B cell (primary cell): ENCODE measurements at regions not wholly inside any gene's neighbourhood (a gene's known extent, or its start where the extent isn't known, plus 50 kb on each side); places are given as distances from the start of the nearest gene placed in this dataset.

Experiments used
- ATAC-seq: fragments of 200-7000 bp; cut with Tn5 transposase; one replicate; pipeline ENCODE4 v1.10.0; 2021; ENCODE audit warnings: low read depth, mild to moderate bottlenecking, moderate number of reproducible peaks, moderate library complexity
- CTCF ChIA-PET: fragments of 350-600 bp; sonication (Branson Sonifier 250); formaldehyde crosslinking; loops from one replicate; lab custom pipeline; 2021; ENCODE audit warnings: antibody characterized with exemption, inconsistent platforms; lab: Charles Lee
- POLR2A ChIA-PET: fragments of 350-600 bp; sonication (Branson Sonifier 250); formaldehyde crosslinking; loops from one replicate; lab custom pipeline; 2021; ENCODE audit warnings: antibody characterized with exemption; lab: Charles Lee
- DNase-seq: peaks from one replicate; pipeline ENCODE4 v3.0.0; 2013
- H2AFZ ChIP-seq: 2 replicates; pipeline ENCODE4 v1.6.1; 2012; ENCODE audit warnings: mild to moderate bottlenecking, low read depth, low read length; ENCODE audit not compliant: insufficient read depth, poor library complexity, severe bottlenecking
- H3K27ac ChIP-seq, 2 donors: 1 replicate in 1 of 2; 2 replicates in 1 of 2; pipeline ENCODE4 v1.5.1; 2012 to 2013; ENCODE audit warnings: low read length in 2 of 2, mild to moderate bottlenecking in 2 of 2, moderate library complexity in 1 of 2
- H3K27me3 ChIP-seq, 4 experiments: fragments of 200-600 bp in 1 of 4; sonication (generic) in 1 of 4; replicated peaks in 1 of 4; 1 replicate in 2 of 4; 2 replicates in 2 of 4; pipeline versions ENCODE4 v1.6.1 to v1.7.0; 2013 to 2016; ENCODE audit warnings: low read length in 3 of 4, mild to moderate bottlenecking in 2 of 4, mixed read lengths in 1 of 4, moderate library complexity in 1 of 4; ENCODE audit not compliant: insufficient read depth in 4 of 4, control insufficient read depth in 3 of 4; ENCODE audit errors: control extremely low read depth in 1 of 4
- H3K36me3 ChIP-seq, 2 experiments: replicated peaks in 1 of 2; 1 replicate in 1 of 2; 2 replicates in 1 of 2; pipeline versions ENCODE4 v1.6.1 to v1.7.1; 2013; ENCODE audit warnings: low read length in 1 of 2; ENCODE audit not compliant: insufficient read depth in 2 of 2, control insufficient read depth in 1 of 2; ENCODE audit errors: control extremely low read depth in 1 of 2, extremely low read depth in 1 of 2
- H3K4me1 ChIP-seq, 2 donors: fragments of 200-600 bp in 1 of 2; sonication (generic) in 1 of 2; 1 replicate in 1 of 2; 2 replicates in 1 of 2; pipeline versions ENCODE4 v1.5.1 to v1.6.1; 2013 to 2017; ENCODE audit warnings: low read length in 2 of 2; ENCODE audit not compliant: control insufficient read depth in 2 of 2, insufficient read depth in 2 of 2
- H3K4me2 ChIP-seq: replicated peaks from 2 replicates; pipeline ENCODE3; 2012; ENCODE audit warnings: mild to moderate bottlenecking, low read depth, low read length; ENCODE audit not compliant: poor library complexity, severe bottlenecking
- H3K4me3 ChIP-seq, 5 experiments: fragments of 200-600 bp in 1 of 5; sonication (generic) in 1 of 5; 1 replicate in 3 of 5; 2 replicates in 2 of 5; pipeline versions ENCODE4 v1.5.1 to v1.7.0; 2011 to 2016; ENCODE audit warnings: low read length in 4 of 5, mild to moderate bottlenecking in 4 of 5, low read depth in 2 of 5, control low read depth in 1 of 5, moderate library complexity in 1 of 5; ENCODE audit not compliant: insufficient read depth in 1 of 5; ENCODE audit errors: control extremely low read depth in 1 of 5, extremely low read depth in 1 of 5
- H3K79me2 ChIP-seq: fragments of 200-600 bp; sonication (generic); one replicate; pipeline ENCODE4 v1.6.0; 2016; ENCODE audit warnings: low read length; ENCODE audit not compliant: control insufficient read depth, insufficient read depth
- H3K9ac ChIP-seq: fragments of 200-600 bp; sonication (generic); 2 replicates; pipeline ENCODE4 v1.6.1; 2017; ENCODE audit warnings: mild to moderate bottlenecking, low read length, moderate library complexity
- H3K9me3 ChIP-seq, 3 donors: one replicate each; pipeline versions ENCODE4 v1.6.1 to v1.7.1; 2013; ENCODE audit warnings: low read length in 2 of 3; ENCODE audit not compliant: control insufficient read depth in 2 of 3, insufficient read depth in 1 of 3; ENCODE audit errors: control extremely low read depth in 1 of 3
- H4K20me1 ChIP-seq: 2 replicates; pipeline ENCODE4 v1.6.0; 2012; ENCODE audit warnings: mild to moderate bottlenecking, low read length; ENCODE audit not compliant: insufficient read depth, control insufficient read depth, poor library complexity, severe bottlenecking
- H3K27ac Mint-ChIP-seq: one replicate; pipeline ENCODE4 v1.8.0; 2021; ENCODE audit warnings: mixed read lengths
- H3K27me3 Mint-ChIP-seq: one replicate; pipeline ENCODE4 v1.8.0; 2021; ENCODE audit warnings: mixed read lengths
- H3K4me1 Mint-ChIP-seq: one replicate; pipeline ENCODE4 v1.8.0; 2021; ENCODE audit warnings: mixed read lengths
- H3K4me3 Mint-ChIP-seq: one replicate; pipeline ENCODE4 v1.8.0; 2021; ENCODE audit warnings: mixed read lengths
- H3K9me3 Mint-ChIP-seq: one replicate; pipeline ENCODE4 v1.8.0; 2022; ENCODE audit warnings: mixed read lengths; ENCODE audit not compliant: insufficient read depth
- CTCF ChIP-seq: fragments of 200-600 bp; IDR thresholded peaks from one replicate; pipeline ENCODE4 v1.8.0; 2022; ENCODE audit warnings: antibody characterized with exemption, mild to moderate bottlenecking
- EZH2 ChIP-seq: IDR thresholded peaks from 2 replicates; pipeline ENCODE4 v1.6.1; 2012; ENCODE audit warnings: borderline replicate concordance, low read depth, mild to moderate bottlenecking, moderate library complexity, low read length; ENCODE audit not compliant: insufficient read depth, poor library complexity, severe bottlenecking
- WGBS: methylation state at CpG from one replicate; pipeline ENCODE4 v1.1.5; 2013; ENCODE audit warnings: missing lambda C conversion rate; ENCODE audit not compliant: insufficient coverage; 5-methylcytosine and 5-hydroxymethylcytosine counted together
- intact Hi-C: fragments of 100-400 bp; cut with micrococcal nuclease; formaldehyde crosslinking; loops from one replicate; pipeline ENCODE4 v1.10.0; 2022

GRCh38 chr3:7913283-7913682 is 588.3 kb upstream of the LMCD1 start:
- no peaks in the 10 kb centered on the region for H3K27me3 Mint-ChIP-seq
- H3K4me3 ChIP-seq = no peak overlapping the region
- no peak overlapping the region for H2AFZ ChIP-seq
- no peaks in the 10 kb centered on the region for H3K4me1 Mint-ChIP-seq
- H3K4me1 ChIP-seq = no peaks in the 10 kb centered on the region
- no peak overlapping the region for H3K4me2 ChIP-seq
- no peaks in the 10 kb centered on the region for H3K9me3 Mint-ChIP-seq
- no peak overlapping the region for H3K9ac ChIP-seq
- ChIA-PET CTCF (no interaction called here), POLR2A (no interaction called here)
- no peaks in the 10 kb centered on the region for H3K79me2 ChIP-seq
- H3K9me3 ChIP-seq = peaks cover 0 to 6% (median 0%) of the 10 kb centered on the region in 3 donors
- no CpG with 5 or more reads among the region's 1 CpG for WGBS
- ATAC-seq (no peak), DNase-seq (no peak)
- H3K27me3 ChIP-seq = no peaks in the 10 kb centered on the region
- no peak overlapping the region for H3K27ac ChIP-seq
- intact Hi-C loops = no loop called here
- H3K27ac Mint-ChIP-seq = no peak overlapping the region
- no peak overlapping the region for H3K4me3 Mint-ChIP-seq
- no peaks in the 10 kb centered on the region for H3K36me3 ChIP-seq
- no peak for TF ChIP-seq EZH2
- no peak for TF ChIP-seq CTCF
- no peaks in the 10 kb centered on the region for H4K20me1 ChIP-seq

- DNase-seq (no peak), ATAC-seq (no peak)
- no peaks in the 10 kb centered on the region for H3K27me3 ChIP-seq
- no peak overlapping the region for H2AFZ ChIP-seq
- TF ChIP-seq CTCF (no peak), EZH2 (no peak)
- no peak overlapping the region for H3K9ac ChIP-seq
- Mint-ChIP-seq H3K4me3 (no peak overlapping the region), H3K27me3 (no peaks in the 10 kb centered on the region), H3K4me1 (no peaks in the 10 kb centered on the region), H3K27ac (no peak overlapping the region), H3K9me3 (no peaks in the 10 kb centered on the region)
- WGBS = 89% methylated on average over 3 of the region's 4 CpGs
- H3K36me3 ChIP-seq = no peaks in the 10 kb centered on the region
- peaks cover 0 to 6% (median 0%) of the 10 kb centered on the region in 3 donors for H3K9me3 ChIP-seq
- no peaks in the 10 kb centered on the region for H4K20me1 ChIP-seq
- H3K79me2 ChIP-seq = no peaks in the 10 kb centered on the region
- POLR2A ChIA-PET = no interaction called here
- no peaks in the 10 kb centered on the region for H3K4me1 ChIP-seq
- H3K4me3 ChIP-seq = no peak overlapping the region
- no peak overlapping the region for H3K27ac ChIP-seq
- no peak overlapping the region for H3K4me2 ChIP-seq
- intact Hi-C loops = no loop called here
- CTCF ChIA-PET = interaction anchor here (0.7 kb wide), 1 partner anchor 259 kb away, joined by 3 read pairs; no protein-coding TSS in a partner anchor
These were observed 586.3 kb upstream of the LMCD1 start for GRCh38 chr3:7915356-7915755.
